AG04449 (cell line): ENCODE measurements at regions not wholly inside any gene's neighbourhood (a gene's known extent, or its start where the extent isn't known, plus 50 kb on each side); places are given as distances from the start of the nearest gene placed in this dataset.
"Not testable (repeated sequence)": the region's sequence is repeated elsewhere in the genome, so short reads cannot be mapped to it uniquely, and the experiment has no call there.

Experiments
- CTCF ChIA-PET: fragments of 350-600 bp; formaldehyde crosslinking; extraction: SDS; loops from one replicate; lab custom pipeline; 2021; ENCODE audit warnings: antibody characterized with exemption; lab: Yijun Ruan, JAX
- POLR2A ChIA-PET: fragments of 400-600, 350-600 bp; formaldehyde crosslinking; extraction: SDS; loops from one replicate; lab custom pipeline; 2020; ENCODE audit warnings: antibody characterized with exemption, inconsistent platforms; lab: Yijun Ruan, JAX
- DNase-seq: peaks from one replicate; pipeline ENCODE4 v3.0.0-alpha.2; 2010; ENCODE audit warnings: low read depth, low spot score
- H3K4me3 ChIP-seq: 2 replicates; pipeline ENCODE4 v1.5.1; 2011; ENCODE audit warnings: low read depth, mild to moderate bottlenecking, control low read depth, low read length
- TF ChIP-seq, protein P1 (sequence below): IDR thresholded peaks from one replicate; pipeline ENCODE4 v1.5.1; 2011; ENCODE audit warnings: mild to moderate bottlenecking, moderate library complexity, low read length, control low read depth, inconsistent platforms; ENCODE audit not compliant: insufficient read depth; ENCODE audit errors: missing control alignments

DNA sequence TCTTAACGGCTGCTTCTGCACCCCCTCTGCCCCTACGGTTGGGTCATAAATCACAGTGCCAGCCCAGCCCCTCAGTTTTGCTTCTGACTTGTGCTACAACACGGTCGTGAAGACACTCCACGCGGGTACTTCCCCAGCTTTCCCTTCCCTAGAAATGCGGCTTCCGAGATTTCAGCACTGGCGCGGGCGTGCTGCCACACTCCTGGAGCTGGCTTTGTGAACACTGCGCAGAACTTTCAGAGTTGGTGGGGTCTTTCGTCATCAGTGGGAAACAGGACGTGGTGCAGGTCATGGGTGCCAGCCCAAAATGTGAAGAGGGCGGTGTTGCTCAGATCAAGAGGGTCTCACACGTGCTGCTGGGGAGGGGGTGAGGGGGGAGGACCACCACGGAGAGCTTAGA is 733.0 kb upstream of the SALL3 start:
- ChIA-PET CTCF (no interaction called here), POLR2A (no interaction called here)
- TF ChIP-seq, protein P1, sequence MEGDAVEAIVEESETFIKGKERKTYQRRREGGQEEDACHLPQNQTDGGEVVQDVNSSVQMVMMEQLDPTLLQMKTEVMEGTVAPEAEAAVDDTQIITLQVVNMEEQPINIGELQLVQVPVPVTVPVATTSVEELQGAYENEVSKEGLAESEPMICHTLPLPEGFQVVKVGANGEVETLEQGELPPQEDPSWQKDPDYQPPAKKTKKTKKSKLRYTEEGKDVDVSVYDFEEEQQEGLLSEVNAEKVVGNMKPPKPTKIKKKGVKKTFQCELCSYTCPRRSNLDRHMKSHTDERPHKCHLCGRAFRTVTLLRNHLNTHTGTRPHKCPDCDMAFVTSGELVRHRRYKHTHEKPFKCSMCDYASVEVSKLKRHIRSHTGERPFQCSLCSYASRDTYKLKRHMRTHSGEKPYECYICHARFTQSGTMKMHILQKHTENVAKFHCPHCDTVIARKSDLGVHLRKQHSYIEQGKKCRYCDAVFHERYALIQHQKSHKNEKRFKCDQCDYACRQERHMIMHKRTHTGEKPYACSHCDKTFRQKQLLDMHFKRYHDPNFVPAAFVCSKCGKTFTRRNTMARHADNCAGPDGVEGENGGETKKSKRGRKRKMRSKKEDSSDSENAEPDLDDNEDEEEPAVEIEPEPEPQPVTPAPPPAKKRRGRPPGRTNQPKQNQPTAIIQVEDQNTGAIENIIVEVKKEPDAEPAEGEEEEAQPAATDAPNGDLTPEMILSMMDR, result no peak

DNA sequence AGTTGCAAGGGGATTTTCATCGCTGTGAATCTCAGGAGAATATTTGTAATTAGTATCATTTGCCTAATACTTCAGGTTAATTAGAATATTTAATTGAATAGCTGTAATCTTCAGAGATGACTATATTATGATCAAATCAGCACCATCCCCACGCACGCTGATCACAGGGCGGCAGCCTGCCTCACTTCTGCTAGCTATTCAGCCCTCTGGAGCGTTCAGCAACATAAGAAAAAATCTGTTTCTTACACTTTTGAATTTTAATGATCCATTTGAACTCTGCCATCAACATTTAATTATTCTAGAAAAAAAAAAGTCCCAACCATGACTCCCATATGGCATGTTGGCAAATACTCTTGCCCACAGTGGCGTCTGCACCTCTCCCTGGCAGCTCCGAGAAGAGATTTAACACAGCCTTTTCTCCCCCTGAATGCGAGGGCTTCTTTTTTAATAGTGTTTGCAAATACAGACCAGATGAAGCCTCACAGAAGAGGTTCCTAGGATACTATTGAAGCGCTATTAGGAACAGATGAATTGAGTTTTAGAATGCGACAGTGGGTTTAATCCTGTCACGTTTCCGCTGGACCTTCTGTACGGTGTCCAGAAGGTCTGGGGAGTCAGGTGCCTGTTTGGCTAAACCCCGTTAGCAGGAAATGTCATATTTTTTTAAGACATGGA is 731.9 kb upstream of the SALL3 start:
- H3K4me3 ChIP-seq, result no peak overlapping the region
- POLR2A ChIA-PET, result no interaction called here
- TF ChIP-seq, protein P1, result no peak
- CTCF ChIA-PET, result no interaction called here
- DNase-seq, result no peak

More for the DNA sequence above, 733.0 kb upstream of the SALL3 start:
- H3K4me3 ChIP-seq, result no peak overlapping the region
- DNase-seq, result no peak

DNA sequence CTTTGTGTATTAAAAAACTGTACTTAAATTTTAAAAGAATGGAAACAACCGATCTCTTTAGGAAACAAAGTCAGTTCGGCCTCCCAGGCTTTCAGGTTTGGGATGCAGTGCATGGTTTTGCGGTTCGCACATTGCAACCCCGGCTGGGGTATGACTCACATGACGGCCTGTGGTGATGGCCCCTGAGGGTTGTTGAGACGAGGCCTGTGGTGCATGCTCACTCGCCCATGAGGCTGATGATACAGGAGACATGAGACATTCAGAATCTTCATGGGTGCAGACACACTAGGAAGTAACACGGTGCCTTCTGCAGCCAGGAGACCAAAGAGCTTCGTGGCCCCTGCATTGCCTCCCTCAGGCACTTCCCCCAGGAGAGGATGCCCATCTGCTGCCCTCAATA is 724.6 kb upstream of the SALL3 start:
- no peak for DNase-seq
- ChIA-PET CTCF (no interaction called here), POLR2A (no interaction called here)
- TF ChIP-seq, protein P1, result no peak
- no peak overlapping the region for H3K4me3 ChIP-seq

DNA sequence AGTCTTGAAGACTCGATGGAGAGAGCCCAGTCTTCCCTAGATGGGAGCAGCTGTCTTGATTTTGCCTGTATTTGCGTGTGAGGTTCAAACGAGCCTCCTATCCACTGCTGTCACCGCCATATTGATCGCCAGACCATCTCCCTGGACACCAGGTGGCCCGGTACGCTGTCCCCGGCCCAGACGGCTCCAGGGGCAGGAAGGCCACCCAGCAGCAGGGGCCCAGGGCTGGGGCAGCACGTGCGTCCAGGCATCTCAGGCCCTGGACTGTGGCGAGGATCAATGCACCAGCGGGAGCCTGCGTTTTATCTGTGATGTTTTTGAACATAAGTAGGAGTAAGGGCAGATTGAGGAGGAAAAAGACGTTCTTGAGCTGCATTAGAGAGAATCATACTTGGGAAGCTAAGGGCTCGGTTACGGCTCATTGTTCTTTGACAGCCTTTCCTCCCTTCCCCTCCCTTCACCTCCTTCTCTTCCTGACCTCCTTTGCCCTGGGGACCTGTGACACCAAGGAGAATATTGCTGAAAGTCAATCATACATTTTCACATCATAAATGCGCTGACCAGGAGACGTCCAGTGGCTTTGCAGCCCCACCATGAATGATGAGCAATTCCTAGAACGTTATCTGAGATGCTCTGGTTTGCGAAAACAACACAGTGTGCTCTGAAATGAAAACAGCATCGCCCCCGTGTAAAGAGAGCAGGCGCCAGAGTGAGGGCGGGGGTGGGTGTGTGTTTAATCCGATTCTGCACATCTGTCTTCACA is 711.2 kb upstream of the SALL3 start:
- ChIA-PET CTCF (no interaction called here), POLR2A (no interaction called here)
- TF ChIP-seq, protein P1, result no peak

DNA sequence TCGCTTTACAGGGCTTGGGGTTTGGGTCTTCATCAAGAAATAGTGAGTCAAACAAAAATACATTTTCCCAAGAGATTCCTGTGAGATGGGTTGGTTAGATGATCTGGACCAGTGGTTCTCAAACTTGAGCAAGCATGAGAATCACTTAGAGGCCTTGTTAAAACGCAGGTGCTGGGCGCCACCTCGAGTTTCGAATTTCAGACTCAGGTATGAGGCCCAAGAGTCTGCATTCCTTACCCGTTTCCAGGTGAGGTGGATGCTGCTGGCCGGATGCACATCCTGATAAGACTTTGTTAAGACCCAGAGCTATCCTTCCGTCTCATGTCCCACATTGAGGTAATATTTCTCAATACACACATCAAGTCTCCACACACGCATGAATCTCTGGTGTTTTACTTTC is 707.8 kb upstream of the SALL3 start:
- POLR2A ChIA-PET, result no interaction called here

More for the DNA sequence above, 711.2 kb upstream of the SALL3 start:
- no peak for DNase-seq
- no peak overlapping the region for H3K4me3 ChIP-seq

DNA sequence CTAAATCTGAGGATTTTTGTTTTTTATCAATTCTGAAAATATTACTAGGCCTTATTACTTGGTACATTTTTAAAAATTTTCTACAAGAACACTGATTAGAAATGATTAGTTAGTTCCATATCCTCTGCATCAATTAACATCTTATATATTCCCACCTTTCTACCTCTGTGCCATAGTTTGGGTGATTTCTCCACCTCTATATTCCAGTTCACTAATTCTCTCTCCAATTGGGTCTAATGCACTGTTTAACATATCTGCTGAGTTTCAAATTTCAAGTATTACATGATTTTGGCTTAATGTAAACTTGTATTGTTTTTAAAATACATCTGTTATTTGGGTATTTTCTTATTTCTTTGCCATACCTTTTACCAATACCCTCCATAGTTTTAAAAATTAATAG is 705.7 kb upstream of the SALL3 start:
- ChIA-PET POLR2A (no interaction called here), CTCF (no interaction called here)
- no peak for DNase-seq
- TF ChIP-seq, protein P1, result no peak
- H3K4me3 ChIP-seq, result no peak overlapping the region

More for the DNA sequence above, 707.8 kb upstream of the SALL3 start:
- no peak overlapping the region for H3K4me3 ChIP-seq
- CTCF ChIA-PET, result no interaction called here
- DNase-seq, result no peak
- TF ChIP-seq, protein P1, result no peak

DNA sequence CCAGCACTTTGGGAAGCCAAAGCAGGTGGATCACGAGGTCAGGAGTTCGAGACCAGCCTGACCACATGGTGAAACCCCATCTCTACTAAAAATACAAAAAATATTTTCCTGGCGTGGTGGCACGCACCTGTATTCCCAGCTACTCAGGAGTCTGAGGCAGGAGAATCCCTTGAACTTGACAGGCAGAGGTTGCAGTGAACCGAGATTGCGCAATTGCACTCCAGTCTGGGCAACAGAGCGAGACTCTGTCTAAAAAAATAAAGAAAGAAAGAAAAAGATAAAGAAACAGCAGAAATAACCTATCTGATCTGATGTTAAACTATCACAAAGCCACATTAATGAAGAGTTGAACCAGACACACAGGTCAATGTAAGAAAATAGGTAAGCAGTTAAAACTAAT is 696.2 kb upstream of the SALL3 start:
- POLR2A ChIA-PET, DNase-seq, H3K4me3 ChIP-seq, CTCF ChIA-PET: not testable (repeated sequence)
